ENCODE measurements at regions not wholly inside any gene's neighbourhood (a gene's known extent, or its start where the extent isn't known, plus 50 kb on each side); places are given as distances from the start of the nearest gene placed in this dataset.

GRCh38 chr6:156056085-156056484, 600.4 kb upstream of the NOX3 start:
- H3K27me3 Mint-ChIP-seq (ENCODE audit: unreplicated experiment), result no peaks in the 10 kb centered on the region
- no peak for DNase-seq (ENCODE audit: low spot score)
- no peaks in the 10 kb centered on the region for H3K36me3 Mint-ChIP-seq (ENCODE audit: low read depth, unreplicated experiment)
- H3K4me3 Mint-ChIP-seq (ENCODE audit: unreplicated experiment), result no peak overlapping the region
- H3K27ac Mint-ChIP-seq (ENCODE audit: unreplicated experiment), result no peak overlapping the region
- H3K4me1 Mint-ChIP-seq (ENCODE audit: unreplicated experiment), result no peaks in the 10 kb centered on the region
- no peaks in the 10 kb centered on the region for H3K9me3 Mint-ChIP-seq (ENCODE audit: unreplicated experiment)
- no peak for TF ChIP-seq CTCF (IDR thresholded peaks at IDR 0.05; ENCODE audit: unreplicated experiment)

- Mint-ChIP-seq H3K4me1 (ENCODE audit: unreplicated experiment) (no peaks in the 10 kb centered on the region), H3K27ac (ENCODE audit: unreplicated experiment) (no peak overlapping the region)
- TF ChIP-seq CTCF (IDR thresholded peaks at IDR 0.05; ENCODE audit: unreplicated experiment), result no peak
Observed at GRCh38 chr6:156053626-156054025, 598.0 kb upstream of the NOX3 start.

DNA sequence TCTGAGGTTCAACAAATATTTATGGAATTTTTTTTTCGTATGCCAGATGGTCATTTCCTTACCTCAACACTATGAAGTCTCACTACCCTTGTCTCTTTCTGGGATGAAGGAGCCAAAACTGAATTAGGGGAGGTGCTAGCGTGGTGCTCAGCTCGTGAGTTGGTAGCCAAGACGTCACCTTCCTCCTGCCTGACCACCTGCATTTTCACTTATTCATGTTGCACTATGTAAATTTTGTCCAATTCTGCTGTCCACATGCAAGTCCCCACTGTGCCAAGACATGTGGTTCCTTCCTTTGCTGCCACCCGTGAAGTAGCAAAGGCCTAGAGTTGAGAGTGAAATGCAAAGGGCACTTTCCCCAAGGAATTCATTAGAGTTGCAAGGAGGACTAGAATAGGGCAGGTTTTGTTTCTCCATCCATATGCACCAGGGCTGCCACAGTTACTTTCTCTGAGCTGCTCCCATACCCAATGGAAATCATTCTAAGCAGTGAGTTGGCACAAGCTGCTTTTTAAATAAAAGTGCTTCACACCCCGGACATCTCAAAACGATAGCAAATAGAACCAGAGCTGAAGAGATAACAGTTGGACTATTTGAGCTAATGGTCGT, 591.3 kb upstream of the NOX3 start:
- Mint-ChIP-seq H3K27me3 (ENCODE audit: unreplicated experiment) (no peaks in the 10 kb centered on the region), H3K4me1 (ENCODE audit: unreplicated experiment) (no peaks in the 10 kb centered on the region), H3K9me3 (ENCODE audit: unreplicated experiment) (no peaks in the 10 kb centered on the region), H3K27ac (ENCODE audit: unreplicated experiment) (no peak overlapping the region), H3K36me3 (ENCODE audit: low read depth, unreplicated experiment) (no peaks in the 10 kb centered on the region), H3K4me3 (ENCODE audit: unreplicated experiment) (no peak overlapping the region)
- no peak for DNase-seq (ENCODE audit: low spot score)
- no peak for TF ChIP-seq CTCF (IDR thresholded peaks at IDR 0.05; ENCODE audit: unreplicated experiment)

More at GRCh38 chr6:156053626-156054025, 598.0 kb upstream of the NOX3 start:
- H3K9me3 Mint-ChIP-seq (ENCODE audit: unreplicated experiment), result no peaks in the 10 kb centered on the region
- H3K36me3 Mint-ChIP-seq (ENCODE audit: low read depth, unreplicated experiment), result no peaks in the 10 kb centered on the region
- H3K4me3 Mint-ChIP-seq (ENCODE audit: unreplicated experiment), result no peak overlapping the region
- H3K27me3 Mint-ChIP-seq (ENCODE audit: unreplicated experiment), result no peaks in the 10 kb centered on the region
- DNase-seq (ENCODE audit: low spot score), result no peak

DNA sequence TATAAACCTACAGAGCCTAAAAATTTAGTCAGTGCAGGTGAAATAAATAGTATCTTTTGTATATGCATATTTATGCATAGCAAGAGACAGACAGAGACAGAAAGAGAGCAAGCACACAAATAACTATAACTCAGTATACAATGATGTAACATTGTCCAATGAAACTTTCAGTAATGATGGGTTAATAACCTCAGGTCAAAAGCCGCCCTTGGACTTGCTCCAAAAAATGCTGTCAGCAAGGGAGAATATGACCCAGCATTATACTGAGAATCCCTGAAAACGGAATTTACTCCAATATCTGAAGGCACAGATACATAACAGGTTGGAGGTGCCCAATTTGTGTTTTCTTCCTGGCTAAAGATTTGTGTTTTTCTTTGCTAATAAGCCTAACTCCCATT, 590.6 kb upstream of the NOX3 start:
- no peak for TF ChIP-seq CTCF (IDR thresholded peaks at IDR 0.05; ENCODE audit: unreplicated experiment)
- Mint-ChIP-seq H3K27me3 (ENCODE audit: unreplicated experiment) (no peaks in the 10 kb centered on the region), H3K4me1 (ENCODE audit: unreplicated experiment) (no peaks in the 10 kb centered on the region), H3K4me3 (ENCODE audit: unreplicated experiment) (no peak overlapping the region), H3K9me3 (ENCODE audit: unreplicated experiment) (no peaks in the 10 kb centered on the region), H3K36me3 (ENCODE audit: low read depth, unreplicated experiment) (no peaks in the 10 kb centered on the region), H3K27ac (ENCODE audit: unreplicated experiment) (no peak overlapping the region)
- DNase-seq (ENCODE audit: low spot score), result no peak

DNA sequence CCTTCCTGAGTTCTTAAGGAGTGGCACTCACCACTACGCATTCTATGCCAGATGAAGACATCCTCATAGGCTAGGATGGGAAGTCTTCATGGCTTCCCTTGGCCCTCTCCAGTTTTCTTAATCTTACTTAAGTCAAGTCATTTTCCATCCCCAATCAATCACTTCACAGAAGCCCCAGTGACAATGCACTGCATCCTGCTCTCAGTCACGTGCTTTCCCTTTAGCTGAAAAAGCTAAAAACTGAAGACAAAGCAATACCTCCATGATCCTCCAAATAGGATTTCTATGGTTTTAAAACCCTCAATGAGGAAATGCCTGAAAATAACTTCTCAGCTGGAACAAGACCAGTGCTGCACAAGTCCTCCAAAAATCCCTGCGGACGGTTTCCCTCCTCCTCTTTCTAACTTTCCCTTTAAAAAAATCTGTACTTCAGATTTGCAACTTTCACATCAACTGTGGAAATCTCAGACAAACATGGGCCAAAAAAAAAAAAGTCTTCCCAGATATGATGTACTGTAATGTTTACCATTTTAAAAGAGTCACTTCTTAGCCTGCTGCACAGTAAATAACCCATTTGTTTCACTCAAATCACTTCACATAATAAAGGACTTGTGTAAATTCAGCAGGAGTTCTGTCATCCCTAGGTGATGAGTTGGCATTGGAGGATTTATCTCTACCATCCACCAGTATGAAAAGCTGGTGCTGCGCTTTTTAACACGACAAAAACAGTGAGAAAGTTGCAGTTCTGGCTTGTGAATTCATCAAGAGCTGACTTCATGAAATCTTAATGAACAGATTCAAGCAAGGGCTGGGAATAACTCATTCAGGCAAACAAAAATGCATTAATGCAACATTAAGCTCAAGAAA, 590.0 kb upstream of the NOX3 start:
- H3K4me1 Mint-ChIP-seq (ENCODE audit: unreplicated experiment), result no peaks in the 10 kb centered on the region
- H3K27ac Mint-ChIP-seq (ENCODE audit: unreplicated experiment), result no peak overlapping the region
- H3K4me3 Mint-ChIP-seq (ENCODE audit: unreplicated experiment), result no peak overlapping the region
- no peaks in the 10 kb centered on the region for H3K36me3 Mint-ChIP-seq (ENCODE audit: low read depth, unreplicated experiment)
- no peak for TF ChIP-seq CTCF (IDR thresholded peaks at IDR 0.05; ENCODE audit: unreplicated experiment)
- H3K9me3 Mint-ChIP-seq (ENCODE audit: unreplicated experiment), result no peaks in the 10 kb centered on the region
- no peak for DNase-seq (ENCODE audit: low spot score)
- H3K27me3 Mint-ChIP-seq (ENCODE audit: unreplicated experiment), result no peaks in the 10 kb centered on the region

Measured in endothelial cell (in vitro differentiated cells).